GM18499 (cell line): ENCODE measurements at regions not wholly inside any gene's neighbourhood (a gene's known extent, or its start where the extent isn't known, plus 50 kb on each side); places are given as distances from the start of the nearest gene placed in this dataset.

Source experiments
- ATAC-seq: cut with Tn5 transposase; IDR thresholded peaks from one replicate; pipeline ENCODE4 v1.9.1; 2021; ENCODE audit warnings: moderate number of reproducible peaks; ENCODE audit not compliant: insufficient read depth, unreplicated experiment

GRCh38 chr18:42437646-42438045 lies 482.6 kb downstream of the PIK3C3 start:
- ATAC-seq: no peak

GRCh38 chr18:42442656-42443055 lies 487.6 kb downstream of the PIK3C3 start:
- ATAC-seq: no peak

- no peak for ATAC-seq
These were observed 489.3 kb downstream of the PIK3C3 start for GRCh38 chr18:42444349-42444748.

DNA sequence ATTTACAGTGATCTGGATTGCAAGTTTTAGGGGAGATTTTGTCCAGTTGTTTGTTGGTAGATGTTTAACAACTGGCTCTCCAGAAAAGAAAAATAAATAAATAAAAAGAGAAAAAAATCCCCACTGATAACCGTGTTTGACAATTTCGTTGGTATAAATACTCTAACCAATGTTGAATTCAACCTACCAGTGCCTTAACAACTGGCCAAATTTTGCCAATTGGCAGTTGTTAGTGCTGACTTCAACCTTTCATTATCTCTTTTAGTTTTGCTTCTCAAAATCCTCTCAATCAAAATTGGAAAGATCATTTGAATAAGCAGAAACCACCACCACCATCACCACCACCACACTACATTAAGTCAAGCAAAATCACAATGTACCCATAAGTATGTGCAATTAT lies 490.3 kb downstream of the PIK3C3 start:
- ATAC-seq: no peak

- no peak for ATAC-seq
These were observed 491.2 kb downstream of the PIK3C3 start for GRCh38 chr18:42446195-42446594.

DNA sequence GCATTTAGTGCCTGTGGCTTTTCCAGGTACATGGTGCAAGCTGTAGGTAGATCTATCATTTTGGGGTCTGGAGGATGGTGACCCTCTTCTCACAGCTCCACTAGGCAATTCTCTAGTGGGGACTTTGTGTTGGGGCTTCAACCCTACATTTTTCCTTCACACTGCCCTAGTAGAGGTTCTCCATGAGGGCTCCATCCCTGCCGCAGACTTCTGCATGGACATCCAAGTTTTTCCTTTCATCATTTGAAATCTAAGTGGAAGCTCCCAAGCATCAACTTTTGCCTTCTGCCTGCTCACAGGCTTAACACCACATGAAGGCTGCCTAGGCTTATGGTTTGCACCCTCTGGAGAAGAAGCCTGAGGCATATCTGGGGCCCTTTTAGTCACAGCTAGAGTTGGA lies 492.7 kb downstream of the PIK3C3 start:
- ATAC-seq: no peak

DNA sequence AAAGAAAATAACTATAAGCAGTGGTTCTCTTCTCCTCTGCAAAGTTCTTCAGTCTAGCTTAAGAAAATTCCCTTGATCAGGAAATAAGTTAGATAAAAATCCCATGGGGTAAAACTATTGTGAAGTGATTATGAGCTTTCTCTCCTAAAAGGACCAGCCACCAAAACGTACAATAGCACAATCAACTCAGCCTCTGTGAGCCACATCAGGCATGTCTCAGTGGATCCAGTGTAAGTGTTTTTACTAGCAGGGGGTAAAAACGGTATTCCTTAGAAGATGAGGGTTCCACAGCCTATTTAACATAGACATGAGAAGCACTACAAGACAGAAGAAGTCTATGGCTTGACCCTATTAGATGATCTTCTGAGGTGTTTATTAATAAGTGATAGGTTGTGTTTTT lies 503.2 kb downstream of the PIK3C3 start:
- ATAC-seq: no peak

DNA sequence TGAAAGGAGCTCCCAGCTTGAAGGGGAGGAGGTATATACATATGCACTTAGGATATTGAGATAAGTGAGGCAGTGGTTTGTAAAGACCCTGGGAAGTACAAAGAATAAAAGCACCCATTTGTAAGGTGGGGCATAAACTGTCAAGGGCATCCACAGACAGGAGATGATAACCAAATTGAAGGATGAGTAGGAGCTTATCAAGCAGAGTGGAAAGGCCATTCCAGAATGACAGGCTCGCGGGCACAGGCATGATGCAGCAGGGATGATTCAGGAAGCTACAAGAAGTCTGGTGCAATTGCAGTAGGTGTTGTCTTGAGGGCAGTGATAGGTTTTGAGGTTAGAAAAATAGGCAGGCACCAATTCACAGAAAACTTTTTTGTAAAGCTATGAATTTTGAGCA lies 504.8 kb downstream of the PIK3C3 start:
- no peak for ATAC-seq

DNA sequence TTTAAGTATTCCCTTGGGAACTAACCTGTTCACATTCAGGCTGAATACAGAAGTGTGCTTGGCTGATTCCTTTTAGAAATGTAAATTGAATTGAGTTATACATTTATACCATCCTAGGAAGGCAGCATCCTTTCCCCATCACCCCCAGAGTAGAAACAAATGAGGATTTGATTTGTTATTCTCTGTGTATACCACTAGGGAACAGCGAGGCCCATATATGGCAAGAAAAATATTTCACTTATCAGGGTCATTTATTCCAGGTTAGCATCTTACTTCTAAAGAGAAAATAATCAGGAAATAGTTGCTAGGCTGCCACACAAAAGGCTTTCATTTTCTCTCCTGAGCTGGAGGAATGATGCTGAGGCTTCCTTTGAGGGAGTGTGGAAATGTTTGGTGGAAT lies 516.9 kb downstream of the PIK3C3 start:
- no peak for ATAC-seq

DNA sequence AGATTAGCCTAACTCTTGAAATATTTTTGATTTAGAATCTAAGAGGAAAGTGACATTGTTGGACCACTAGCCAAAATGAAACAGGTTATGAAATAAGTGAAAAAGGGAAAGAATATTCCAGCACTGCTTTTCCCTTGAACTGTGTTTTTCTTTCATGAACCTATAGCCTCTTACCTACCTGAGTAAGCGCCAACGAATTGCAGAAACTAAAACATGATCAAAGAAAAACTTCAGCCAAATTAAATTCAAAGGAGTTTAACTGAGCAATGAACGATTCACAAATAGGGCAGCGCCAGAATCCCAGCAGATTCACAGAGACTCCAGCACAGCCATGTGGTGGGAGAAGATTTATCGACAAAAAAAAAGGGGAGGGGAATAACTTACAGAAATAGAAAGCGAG lies 518.6 kb downstream of the PIK3C3 start:
- ATAC-seq: no peak

GRCh38 chr18:42474577-42474976 lies 519.5 kb downstream of the PIK3C3 start:
- no peak for ATAC-seq

DNA sequence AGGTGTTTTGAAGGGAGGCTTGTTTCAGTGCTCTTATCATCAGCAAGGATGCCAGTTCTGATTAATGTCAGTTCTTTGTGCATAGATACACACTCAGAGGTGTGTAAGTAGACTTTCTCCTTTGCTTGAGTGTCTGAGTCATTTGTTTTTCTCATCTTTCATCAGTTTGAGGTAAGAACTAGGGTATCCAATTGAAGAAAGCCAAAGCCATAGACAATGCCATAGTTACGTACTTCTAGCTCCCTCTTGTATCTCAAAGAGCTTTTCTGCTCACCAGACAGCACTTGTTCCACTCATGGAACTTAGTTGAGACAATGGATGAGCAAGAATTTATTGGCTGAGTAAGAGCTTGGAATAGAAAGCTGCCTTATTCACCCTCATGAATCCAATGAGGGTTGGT lies 520.1 kb downstream of the PIK3C3 start:
- no peak for ATAC-seq

GRCh38 chr18:42477267-42477666 lies 522.2 kb downstream of the PIK3C3 start:
- ATAC-seq: no peak

DNA sequence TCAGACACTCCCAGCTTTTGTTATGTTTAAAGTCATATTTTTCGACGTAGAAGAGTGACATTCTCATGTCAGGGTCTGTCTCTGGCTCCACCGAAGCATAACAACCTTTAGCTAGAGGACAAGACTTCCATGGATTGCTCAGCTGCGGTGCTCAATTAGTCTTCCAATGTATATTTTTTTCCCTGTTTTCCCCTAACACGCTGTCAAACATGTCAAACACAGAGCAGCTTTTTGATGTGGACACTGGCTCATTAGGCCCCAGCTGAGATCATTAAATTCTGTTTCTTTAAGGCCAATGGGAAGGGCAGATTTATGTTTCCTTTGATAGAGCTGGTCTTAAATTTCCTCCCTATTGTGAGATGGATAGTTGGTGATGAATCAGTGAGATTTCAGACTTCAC lies 525.4 kb downstream of the PIK3C3 start:
- ATAC-seq: no peak

DNA sequence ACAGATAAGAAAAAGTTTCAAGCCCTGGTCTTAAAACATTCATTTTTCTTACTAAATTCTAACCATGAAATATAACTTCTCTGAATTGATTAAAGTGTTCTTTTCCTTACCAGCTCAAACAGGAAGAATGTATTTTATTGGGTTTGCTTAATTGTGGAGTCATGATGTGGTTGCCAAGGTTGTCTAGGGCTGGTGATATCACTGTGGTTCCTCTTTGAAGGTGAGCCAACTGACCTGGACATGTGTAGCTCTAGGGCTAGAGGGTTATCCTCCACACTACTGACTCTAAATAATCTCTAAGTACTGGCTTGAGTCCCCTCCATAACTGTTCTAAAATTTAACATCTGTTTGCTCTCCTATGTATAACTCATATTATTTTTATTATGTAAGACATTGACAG lies 529.6 kb downstream of the PIK3C3 start:
- no peak for ATAC-seq

- ATAC-seq: no peak
These were observed 531.2 kb downstream of the PIK3C3 start for GRCh38 chr18:42486271-42486670.

- ATAC-seq: no peak
These were observed 553.8 kb downstream of the PIK3C3 start for GRCh38 chr18:42508683-42509296.

DNA sequence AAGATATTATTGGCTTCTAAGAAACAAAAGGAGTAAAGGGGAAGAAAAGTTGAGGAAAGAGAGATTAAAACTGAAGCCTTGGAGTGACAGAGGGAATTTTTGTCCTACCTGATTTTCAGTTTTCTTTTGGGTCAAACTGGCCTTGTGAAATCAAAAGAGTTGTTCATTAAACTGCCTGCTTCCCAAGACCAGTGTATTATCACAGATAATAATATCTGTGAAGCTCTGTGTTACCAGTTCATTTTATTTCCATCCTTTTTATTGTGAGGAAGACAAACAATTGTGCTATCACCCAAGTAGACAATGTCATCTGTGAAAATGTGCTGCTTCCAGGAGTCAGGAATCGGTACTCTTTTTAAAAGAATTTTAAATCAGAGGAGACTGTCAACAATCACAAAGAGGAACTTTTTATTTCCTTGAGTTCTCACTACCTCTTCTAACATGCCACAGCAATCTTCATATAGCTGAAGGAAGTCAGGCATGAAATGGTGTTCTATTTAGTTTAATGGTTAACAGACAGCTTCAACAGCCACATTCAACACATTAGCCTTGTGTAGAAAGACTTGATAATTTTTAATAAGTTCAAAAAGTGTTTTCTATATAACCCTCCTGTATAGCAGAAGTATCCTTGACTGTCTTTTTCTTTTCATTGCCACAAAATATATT lies 554.8 kb downstream of the PIK3C3 start:
- ATAC-seq: no peak

- no peak for ATAC-seq
These were observed 555.5 kb downstream of the PIK3C3 start for GRCh38 chr18:42510540-42510939.

- ATAC-seq: no peak
These were observed 558.4 kb downstream of the PIK3C3 start for GRCh38 chr18:42513441-42513840.

- ATAC-seq: no peak
These were observed 559.5 kb downstream of the PIK3C3 start for GRCh38 chr18:42514512-42514911.

DNA sequence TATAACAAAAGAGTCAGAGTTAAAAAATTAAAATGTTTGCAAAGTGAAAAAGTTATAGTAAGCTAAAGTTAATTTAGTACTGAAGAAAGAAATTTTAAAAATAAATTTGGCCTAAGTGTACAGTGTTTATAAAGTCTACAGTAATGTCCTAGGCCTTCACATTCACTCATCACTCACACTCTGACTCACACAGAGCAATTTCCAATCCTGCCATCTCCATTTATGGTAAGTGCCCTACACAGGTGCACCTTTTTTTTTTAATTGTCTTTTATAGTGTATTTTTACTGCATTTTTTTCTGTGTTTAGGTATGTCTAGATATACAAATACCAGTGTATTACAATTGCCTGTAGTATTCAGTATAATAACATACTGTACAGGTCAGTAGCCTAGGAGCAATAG lies 562.9 kb downstream of the PIK3C3 start:
- no peak for ATAC-seq
